Activated CD4-positive, alpha-beta T cell treated with anti-CD3 and anti-CD28 coated beads, Interleukin-2, amount 10 ng/mL, durations not matched to agents 24 days and 14 days (primary cell): ENCODE measurements at regions not wholly inside any gene's neighbourhood (a gene's known extent, or its start where the extent isn't known, plus 50 kb on each side); places are given as distances from the start of the nearest gene placed in this dataset.
"Not testable (repeated sequence)": the region's sequence is repeated elsewhere in the genome, so short reads cannot be mapped to it uniquely, and the experiment has no call there.

ENCODE experiments used
- DNase-seq: peaks from one replicate; pipeline ENCODE4 v3.0.0; 2022
- H3K27ac Mint-ChIP-seq: one replicate; pipeline ENCODE4 v1.8.0; 2022; ENCODE audit warnings: mild to moderate bottlenecking, mixed read lengths
- H3K27me3 Mint-ChIP-seq: one replicate; pipeline ENCODE4 v1.8.0; 2022; ENCODE audit warnings: mixed read lengths
- H3K36me3 Mint-ChIP-seq: one replicate; pipeline ENCODE4 v1.8.0; 2022; ENCODE audit warnings: low read depth, mild to moderate bottlenecking, mixed read lengths
- H3K4me1 Mint-ChIP-seq: one replicate; pipeline ENCODE4 v1.8.0; 2021; ENCODE audit warnings: mixed read lengths
- H3K4me3 Mint-ChIP-seq: one replicate; pipeline ENCODE4 v1.8.0; 2022; ENCODE audit warnings: mild to moderate bottlenecking, moderate library complexity, mixed read lengths
- H3K9me3 Mint-ChIP-seq: one replicate; pipeline ENCODE4 v1.8.0; 2021; ENCODE audit warnings: mixed read lengths
- intact Hi-C: fragments of 100-400 bp; cut with micrococcal nuclease; formaldehyde crosslinking; loops from one replicate; pipeline ENCODE4 v1.15.1; 2023

DNA sequence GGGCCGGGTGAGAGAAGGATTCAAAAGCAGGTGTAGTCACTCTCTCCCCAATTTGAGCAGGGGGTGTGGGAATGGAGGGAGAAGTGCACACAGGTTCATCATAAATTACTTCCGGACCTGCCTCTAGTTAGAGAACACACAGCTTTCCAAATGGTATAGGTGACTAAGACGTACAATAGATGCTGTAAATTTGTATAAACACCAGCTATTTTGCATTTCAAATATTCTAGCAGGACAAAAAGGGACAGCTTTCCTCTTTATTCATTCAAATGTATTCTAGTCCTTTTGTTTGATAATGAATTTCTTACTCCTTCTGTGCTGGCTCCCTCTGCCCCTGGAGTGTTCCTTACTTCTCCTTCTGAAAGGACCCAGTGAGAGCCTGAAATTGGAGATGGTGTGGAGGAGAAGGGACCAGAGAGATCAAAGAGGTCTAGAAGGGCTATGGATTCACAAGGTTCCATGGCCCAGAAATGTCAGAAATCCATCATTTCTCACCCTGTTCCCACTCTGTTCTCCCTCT lies 53.2 kb upstream of the SH3BP4 start:
- intact Hi-C loops: no loop called here
- no peak overlapping the region for H3K27ac Mint-ChIP-seq
- no peaks in the 10 kb centered on the region for H3K9me3 Mint-ChIP-seq
- H3K4me1 Mint-ChIP-seq: no peaks in the 10 kb centered on the region
- DNase-seq: no peak
- no peak overlapping the region for H3K4me3 Mint-ChIP-seq
- no peaks in the 10 kb centered on the region for H3K36me3 Mint-ChIP-seq
- no peaks in the 10 kb centered on the region for H3K27me3 Mint-ChIP-seq

DNA sequence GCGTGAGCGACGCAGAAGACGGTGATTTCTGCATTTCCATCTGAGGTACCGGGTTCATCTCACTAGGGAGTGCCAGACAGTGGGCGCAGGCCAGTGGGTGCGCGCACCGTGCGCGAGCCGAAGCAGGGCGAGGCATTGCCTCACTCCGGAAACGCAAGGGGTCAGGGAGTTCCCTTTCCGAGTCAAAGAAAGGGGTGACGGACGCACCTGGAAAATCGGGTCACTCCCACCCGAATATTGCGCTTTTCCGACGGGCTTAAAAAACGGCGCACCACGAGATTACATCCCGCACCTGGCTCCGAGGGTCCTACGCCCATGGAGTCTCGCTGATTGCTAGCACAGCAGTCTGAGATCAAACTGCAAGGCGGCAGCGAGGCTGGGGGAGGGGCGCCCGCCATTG lies 63.4 kb upstream of the SH3BP4 start:
- H3K4me3 Mint-ChIP-seq: peak overlapping the region; percentile 62
- H3K4me1 Mint-ChIP-seq, H3K27me3 Mint-ChIP-seq, H3K36me3 Mint-ChIP-seq, H3K27ac Mint-ChIP-seq, H3K9me3 Mint-ChIP-seq, intact Hi-C loops: not testable (repeated sequence)
- peak; percentile 68 for DNase-seq

DNA sequence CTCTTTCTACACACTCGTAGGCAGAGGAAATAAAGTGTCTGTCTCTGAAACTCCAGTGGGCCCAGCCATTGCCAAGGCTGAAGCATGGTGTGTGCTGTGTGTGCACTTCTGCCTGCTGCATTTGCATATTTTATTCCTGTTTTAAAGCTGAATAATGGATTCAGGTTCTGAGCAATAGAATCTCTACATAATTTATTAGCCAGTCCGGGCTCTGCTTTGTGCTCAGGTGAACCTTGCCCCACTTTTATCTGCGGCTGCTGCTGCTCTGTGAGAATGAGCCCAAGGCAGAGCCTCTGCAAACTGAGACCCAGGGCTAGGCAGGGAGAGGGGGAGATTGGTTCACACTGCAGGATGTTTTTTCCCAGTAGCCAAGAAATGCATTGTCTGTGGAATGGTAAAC lies 64.6 kb upstream of the SH3BP4 start:
- Mint-ChIP-seq H3K27me3 (no peaks in the 10 kb centered on the region), H3K27ac (no peak overlapping the region), H3K36me3 (no peaks in the 10 kb centered on the region), H3K9me3 (peaks cover 3% of the 10 kb centered on the region), H3K4me3 (no peak overlapping the region), H3K4me1 (no peaks in the 10 kb centered on the region)
- intact Hi-C loops: no loop called here
- DNase-seq: no peak

- Mint-ChIP-seq H3K36me3 (no peaks in the 10 kb centered on the region), H3K27me3 (no peaks in the 10 kb centered on the region), H3K27ac (no peak overlapping the region), H3K4me3 (no peak overlapping the region), H3K9me3 (peaks cover 3% of the 10 kb centered on the region), H3K4me1 (no peaks in the 10 kb centered on the region)
- no peak for DNase-seq
- intact Hi-C loops: no loop called here
Observed at GRCh38 chr2:234885886-234886285, 65.9 kb upstream of the SH3BP4 start.

DNA sequence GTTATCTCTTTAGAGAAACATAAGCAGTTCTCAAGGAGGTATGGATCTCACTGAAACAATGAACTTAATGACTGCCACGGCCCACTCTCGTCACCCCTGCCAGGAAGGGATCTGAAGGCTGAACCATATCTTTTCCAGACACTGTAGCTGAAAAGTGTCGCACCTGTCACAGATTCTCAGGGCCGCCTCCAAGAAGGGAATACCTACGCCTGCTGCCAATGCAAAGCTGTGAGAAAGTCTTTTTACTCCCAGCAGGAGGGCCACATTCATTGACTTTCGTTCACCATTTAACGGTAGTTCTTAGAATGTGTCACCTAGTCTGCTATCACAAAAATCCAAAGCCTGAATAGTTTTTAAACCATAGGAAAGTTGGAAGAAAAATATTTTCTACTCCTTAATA lies 66.7 kb upstream of the SH3BP4 start:
- no peaks in the 10 kb centered on the region for H3K27me3 Mint-ChIP-seq
- no peak overlapping the region for H3K27ac Mint-ChIP-seq
- peaks cover 3% of the 10 kb centered on the region for H3K9me3 Mint-ChIP-seq
- DNase-seq: no peak
- no peaks in the 10 kb centered on the region for H3K4me1 Mint-ChIP-seq
- H3K4me3 Mint-ChIP-seq: no peak overlapping the region
- no peaks in the 10 kb centered on the region for H3K36me3 Mint-ChIP-seq
- intact Hi-C loops: no loop called here

DNA sequence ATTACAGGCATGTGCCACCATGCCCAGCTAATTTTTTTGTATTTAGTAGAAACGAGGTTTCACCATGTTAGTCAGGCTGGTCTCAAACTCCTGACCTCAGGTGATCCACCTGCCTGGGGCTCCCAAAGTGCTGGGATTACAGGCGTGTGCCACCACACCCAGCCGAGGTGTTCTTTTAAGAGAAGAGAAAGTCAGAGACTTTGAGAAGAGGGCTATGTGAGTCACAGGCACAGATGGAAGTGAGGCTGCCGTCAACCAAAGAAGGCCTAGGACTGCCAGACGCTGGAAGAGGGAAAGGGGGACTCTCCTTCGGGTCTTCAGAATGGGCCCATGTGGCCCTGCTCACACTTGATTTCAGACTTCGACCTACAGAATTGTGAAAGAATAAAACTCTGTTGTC lies 67.2 kb upstream of the SH3BP4 start:
- H3K4me3 Mint-ChIP-seq: no peak overlapping the region
- intact Hi-C loops: no loop called here

DNA sequence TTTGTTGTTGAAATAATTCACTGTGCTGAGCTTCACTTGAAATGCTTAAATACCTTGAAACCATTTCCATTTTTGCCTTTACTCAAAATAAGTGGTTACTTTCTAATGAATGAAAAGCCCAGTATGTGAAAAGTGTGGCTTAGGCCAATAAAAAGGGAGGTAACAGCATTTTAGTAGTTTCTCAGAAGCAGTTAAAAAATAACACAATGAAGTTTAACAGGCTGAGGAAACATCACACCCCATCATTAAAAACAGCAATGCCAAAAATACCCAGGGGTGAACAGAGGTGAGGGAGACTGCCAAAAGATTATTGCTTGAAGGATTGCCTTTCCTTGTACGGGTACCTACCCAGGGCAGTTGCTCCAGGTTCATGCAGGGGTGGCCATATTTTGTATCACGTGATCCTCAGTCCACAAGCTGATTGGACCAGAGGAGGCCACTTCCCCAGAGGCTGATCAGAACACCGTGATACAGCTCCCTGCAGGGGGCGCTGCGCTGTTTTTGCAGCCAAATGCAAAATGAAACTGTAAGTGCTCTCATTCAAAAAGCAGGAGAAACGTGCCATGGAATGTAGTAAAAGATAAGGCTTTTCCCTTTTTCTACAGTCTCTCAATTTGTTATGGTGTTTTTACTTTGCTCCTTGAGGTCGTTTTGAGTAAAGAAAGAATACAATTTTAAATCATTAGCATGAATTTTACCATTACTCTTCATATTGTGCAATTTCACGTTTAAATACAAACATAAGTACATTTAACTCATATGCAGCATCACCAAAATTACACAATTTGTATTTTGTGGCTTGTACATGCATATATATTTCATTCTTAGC lies 70.2 kb upstream of the SH3BP4 start:
- no peak overlapping the region for H3K27ac Mint-ChIP-seq
- peaks cover 3% of the 10 kb centered on the region for H3K27me3 Mint-ChIP-seq
- no peaks in the 10 kb centered on the region for H3K36me3 Mint-ChIP-seq
- peak; percentile 79 for DNase-seq
- no peak overlapping the region for H3K4me3 Mint-ChIP-seq
- peaks cover 3% of the 10 kb centered on the region for H3K9me3 Mint-ChIP-seq
- intact Hi-C loops: no loop called here
- H3K4me1 Mint-ChIP-seq: no peaks in the 10 kb centered on the region

More for the DNA sequence above, 67.2 kb upstream of the SH3BP4 start:
- H3K27ac Mint-ChIP-seq: no peak overlapping the region
- H3K9me3 Mint-ChIP-seq: peaks cover 3% of the 10 kb centered on the region
- no peaks in the 10 kb centered on the region for H3K4me1 Mint-ChIP-seq
- DNase-seq: no peak
- no peaks in the 10 kb centered on the region for H3K36me3 Mint-ChIP-seq
- H3K27me3 Mint-ChIP-seq: no peaks in the 10 kb centered on the region

GRCh38 chr2:234880551-234881211 lies 71.1 kb upstream of the SH3BP4 start:
- H3K27me3 Mint-ChIP-seq: peaks cover 4% of the 10 kb centered on the region
- H3K36me3 Mint-ChIP-seq: no peaks in the 10 kb centered on the region
- H3K9me3 Mint-ChIP-seq: peaks cover 3% of the 10 kb centered on the region
- no peak for DNase-seq
- no peaks in the 10 kb centered on the region for H3K4me1 Mint-ChIP-seq
- H3K27ac Mint-ChIP-seq: no peak overlapping the region
- intact Hi-C loops: no loop called here
- no peak overlapping the region for H3K4me3 Mint-ChIP-seq

DNA sequence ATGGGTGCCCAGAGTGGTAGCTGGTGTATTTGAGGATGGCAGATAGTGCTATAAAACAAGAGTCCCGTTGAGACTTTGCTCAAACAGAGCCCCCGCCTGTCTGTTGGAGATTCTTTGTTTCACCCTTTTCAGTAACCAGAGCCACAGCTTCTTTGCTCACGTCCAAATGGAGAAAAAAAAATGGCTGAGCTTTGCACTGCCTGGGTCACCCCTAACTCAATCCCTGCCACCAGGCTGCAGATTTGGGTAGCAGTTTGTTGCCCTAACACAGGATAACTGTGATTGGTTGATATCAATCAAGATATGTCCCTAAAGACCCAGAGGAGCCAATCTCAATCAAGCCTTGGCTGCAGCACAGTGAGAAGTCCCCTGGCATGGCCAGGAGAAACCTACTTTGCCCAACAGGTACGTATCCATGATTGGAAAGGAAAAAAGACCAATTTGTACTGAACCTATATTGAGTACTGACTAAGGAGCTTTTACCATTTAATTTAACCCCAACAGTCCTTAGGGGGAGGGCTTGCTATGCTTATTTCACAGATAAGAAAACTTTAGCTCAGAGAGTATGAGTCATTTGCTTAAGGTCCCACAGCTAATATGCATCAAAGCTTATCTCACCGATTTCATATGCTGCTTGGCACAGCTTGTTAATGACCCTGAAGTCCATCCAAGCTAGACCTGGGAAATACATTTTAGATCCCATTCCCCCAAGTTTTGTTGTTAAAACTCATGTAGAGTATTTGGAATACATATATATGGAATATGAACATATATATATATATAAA lies 72.0 kb upstream of the SH3BP4 start:
- Mint-ChIP-seq H3K27me3 (peaks cover 4% of the 10 kb centered on the region), H3K27ac (no peak overlapping the region), H3K9me3 (peaks cover 3% of the 10 kb centered on the region), H3K4me3 (no peak overlapping the region), H3K4me1 (no peaks in the 10 kb centered on the region), H3K36me3 (no peaks in the 10 kb centered on the region)
- intact Hi-C loops: no loop called here
- no peak for DNase-seq

- H3K27me3 Mint-ChIP-seq, H3K36me3 Mint-ChIP-seq, H3K9me3 Mint-ChIP-seq, H3K4me1 Mint-ChIP-seq, H3K27ac Mint-ChIP-seq, intact Hi-C loops, DNase-seq, H3K4me3 Mint-ChIP-seq: not testable (repeated sequence)
Observed at GRCh38 chr2:234876621-234877020, 75.2 kb upstream of the SH3BP4 start.

GRCh38 chr2:234874347-234875046 lies 77.3 kb upstream of the SH3BP4 start:
- no peaks in the 10 kb centered on the region for H3K36me3 Mint-ChIP-seq
- no peaks in the 10 kb centered on the region for H3K4me1 Mint-ChIP-seq
- H3K9me3 Mint-ChIP-seq: no peaks in the 10 kb centered on the region
- DNase-seq: no peak
- no peak overlapping the region for H3K27ac Mint-ChIP-seq
- H3K4me3 Mint-ChIP-seq: no peak overlapping the region
- peaks cover 8% of the 10 kb centered on the region for H3K27me3 Mint-ChIP-seq
- intact Hi-C loops: no loop called here

- no peak for DNase-seq
- H3K27ac Mint-ChIP-seq: no peak overlapping the region
- H3K4me3 Mint-ChIP-seq: no peak overlapping the region
- intact Hi-C loops: no loop called here
- H3K36me3 Mint-ChIP-seq: no peaks in the 10 kb centered on the region
- no peaks in the 10 kb centered on the region for H3K9me3 Mint-ChIP-seq
- H3K4me1 Mint-ChIP-seq: no peaks in the 10 kb centered on the region
- H3K27me3 Mint-ChIP-seq: peaks cover 8% of the 10 kb centered on the region
Observed at GRCh38 chr2:234873828-234874173, 78.0 kb upstream of the SH3BP4 start.

- Mint-ChIP-seq H3K36me3 (no peaks in the 10 kb centered on the region), H3K27me3 (peaks cover 8% of the 10 kb centered on the region), H3K9me3 (no peaks in the 10 kb centered on the region), H3K4me1 (no peaks in the 10 kb centered on the region), H3K4me3 (no peak overlapping the region), H3K27ac (no peak overlapping the region)
- DNase-seq: no peak
- intact Hi-C loops: no loop called here
Observed at GRCh38 chr2:234873103-234873827, 78.6 kb upstream of the SH3BP4 start.
